ENCODE measurements at regions not wholly inside any gene's neighbourhood (a gene's known extent, or its start where the extent isn't known, plus 50 kb on each side); places are given as distances from the start of the nearest gene placed in this dataset.
A peak's percentile ranks its signal among the peaks of the same experiment; 100 is the strongest.
"Not testable (repeated sequence)": the region's sequence is repeated elsewhere in the genome, so short reads cannot be mapped to it uniquely, and the experiment has no call there.

GRCh38 chr2:7094231-7094741 is 177.1 kb downstream of the RNF144A start:
- TF ChIP-seq CTCF (conservative IDR thresholded peaks at IDR 0.05; ENCODE audit: low read depth, low read length): no peak
- DNase-seq (ENCODE audit: low read depth): peak; percentile 79
- no peak overlapping the region for H3K4me3 ChIP-seq (ENCODE audit: low read length)

- no peak overlapping the region for H3K4me3 ChIP-seq (ENCODE audit: low read length)
- no peak for TF ChIP-seq CTCF (conservative IDR thresholded peaks at IDR 0.05; ENCODE audit: low read depth, low read length)
- no peak for DNase-seq (ENCODE audit: low read depth)
Measured at GRCh38 chr2:7096726-7097352, 179.6 kb downstream of the RNF144A start.

GRCh38 chr2:7097353-7097895 is 180.2 kb downstream of the RNF144A start:
- peak overlapping the region; percentile 30 for H3K4me3 ChIP-seq (ENCODE audit: low read length)
- peak; percentile 95 for TF ChIP-seq CTCF (conservative IDR thresholded peaks at IDR 0.05; ENCODE audit: low read depth, low read length)
- DNase-seq (ENCODE audit: low read depth): no peak

- no peak overlapping the region for H3K4me3 ChIP-seq (ENCODE audit: low read length)
- no peak for TF ChIP-seq CTCF (conservative IDR thresholded peaks at IDR 0.05; ENCODE audit: low read depth, low read length)
- no peak for DNase-seq (ENCODE audit: low read depth)
Measured at GRCh38 chr2:7098816-7099215, 181.6 kb downstream of the RNF144A start.

GRCh38 chr2:7099687-7100086 is 182.5 kb downstream of the RNF144A start:
- not testable (repeated sequence) for DNase-seq (ENCODE audit: low read depth); H3K4me3 ChIP-seq (ENCODE audit: low read length)

GRCh38 chr2:7102826-7103225 is 185.6 kb downstream of the RNF144A start:
- no peak for DNase-seq (ENCODE audit: low read depth)
- no peak for TF ChIP-seq CTCF (conservative IDR thresholded peaks at IDR 0.05; ENCODE audit: low read depth, low read length)
- no peak overlapping the region for H3K4me3 ChIP-seq (ENCODE audit: low read length)

- no peak overlapping the region for H3K4me3 ChIP-seq (ENCODE audit: low read length)
- no peak for DNase-seq (ENCODE audit: low read depth)
- no peak for TF ChIP-seq CTCF (conservative IDR thresholded peaks at IDR 0.05; ENCODE audit: low read depth, low read length)
Measured at GRCh38 chr2:7108792-7109532, 191.8 kb downstream of the RNF144A start.

Data from retinal pigment epithelial cell (primary cell).